ENCODE measurements at regions not wholly inside any gene's neighbourhood (a gene's known extent, or its start where the extent isn't known, plus 50 kb on each side); places are given as distances from the start of the nearest gene placed in this dataset.

GRCh38 chr3:130266817-130267216 is 78.7 kb upstream of the COL6A5 start:
- CTCF ChIA-PET: interaction anchor here (0.6 to 1.1 kb wide), 2 partner anchors 9 to 118 kb away, joined by 3 read pairs; no protein-coding TSS in a partner anchor
- Histone ChIP-seq H3K36me3 (ENCODE audit: control insufficient read depth in 2 of 2, insufficient read depth in 1 of 2, low read length in 2 of 2) (no peaks in the 10 kb centered on the region), H3K4me3 (ENCODE audit: low read depth, low read length) (no peak overlapping the region), H3K4me1 (ENCODE audit: control insufficient read depth, insufficient read depth, low read length) (no peaks in the 10 kb centered on the region), H3K27ac (ENCODE audit: extremely low read depth, low read depth, low read length) (no peak overlapping the region), H3K9me3 (ENCODE audit: control insufficient read depth, insufficient read depth, low read depth, low read length) (no peaks in the 10 kb centered on the region)
- no peak for TF ChIP-seq ZNF621 (tag by site-specific recombination; IDR thresholded peaks at IDR 0.05)
- no peak for TF ChIP-seq ZBTB10 (tag by site-specific recombination; IDR thresholded peaks at IDR 0.05)
- no peak for TF ChIP-seq ZNF513 (tag by site-specific recombination; IDR thresholded peaks at IDR 0.05)
- no peak for TF ChIP-seq WT1 (tag by site-specific recombination; IDR thresholded peaks at IDR 0.05)
- TF ChIP-seq ZNF670 (tag by site-specific recombination; IDR thresholded peaks at IDR 0.05; ENCODE audit: low read depth): no peak
- no peak for TF ChIP-seq ZNF830 (tag by site-specific recombination; IDR thresholded peaks at IDR 0.05; ENCODE audit: low read depth)
- no peak for TF ChIP-seq ZNF10 (tag by site-specific recombination; IDR thresholded peaks at IDR 0.05)
- TF ChIP-seq ZNF362 (tag by site-specific recombination; IDR thresholded peaks at IDR 0.05): no peak
- no peak for TF ChIP-seq ZNF768 (tag by site-specific recombination; IDR thresholded peaks at IDR 0.05)
- no peak for TF ChIP-seq CTCF (tag by site-specific recombination; IDR thresholded peaks at IDR 0.05)
- TF ChIP-seq TRIM28 (IDR thresholded peaks at IDR 0.05; ENCODE audit: borderline replicate concordance, low read length): no peak
- TF ChIP-seq ZNF391 (tag by site-specific recombination; IDR thresholded peaks at IDR 0.05; ENCODE audit: borderline replicate concordance, low read depth): no peak
- no peak for TF ChIP-seq ZNF37A (tag by site-specific recombination; IDR thresholded peaks at IDR 0.05)
- no peak for TF ChIP-seq ZSCAN18 (tag by site-specific recombination; IDR thresholded peaks at IDR 0.05)
- no peak for TF ChIP-seq ZNF692 (tag by site-specific recombination; IDR thresholded peaks at IDR 0.05)
- POLR2A ChIA-PET: no interaction called here

Measured in HEK293 (cell line).